Thymus (tissue), 11 donors: ENCODE measurements at regions not wholly inside any gene's neighbourhood (a gene's known extent, or its start where the extent isn't known, plus 50 kb on each side); places are given as distances from the start of the nearest gene placed in this dataset.

Experiments used
- DNase-seq, 9 donors: peaks; one replicate each; pipeline ENCODE4 v3.0.0-alpha.2; 2013; ENCODE audit warnings: low spot score in 9 of 9, low read depth in 6 of 9, missing footprints in 1 of 9
- H3K27ac ChIP-seq, 2 donors: one replicate each; pipeline ENCODE4 v1.5.1; 2013; ENCODE audit warnings: control low read depth in 1 of 2, low read depth in 1 of 2, low read length in 1 of 2, mild to moderate bottlenecking in 1 of 2, moderate library complexity in 1 of 2
- H3K27me3 ChIP-seq, 2 donors: one replicate each; pipeline ENCODE4 v1.5.1; 2013; ENCODE audit warnings: low read length in 1 of 2; ENCODE audit not compliant: control insufficient read depth in 2 of 2, insufficient read depth in 1 of 2
- H3K36me3 ChIP-seq, 2 donors: one replicate each; pipeline ENCODE4 v1.5.1; 2013; ENCODE audit warnings: low read length in 1 of 2, mild to moderate bottlenecking in 1 of 2, moderate library complexity in 1 of 2; ENCODE audit not compliant: control insufficient read depth in 2 of 2, insufficient read depth in 2 of 2
- H3K4me1 ChIP-seq, 2 donors: one replicate each; pipeline ENCODE4 v1.5.1; 2013; ENCODE audit warnings: low read length in 2 of 2; ENCODE audit not compliant: control insufficient read depth in 2 of 2, insufficient read depth in 2 of 2
- H3K4me3 ChIP-seq, 2 donors: one replicate each; pipeline ENCODE4 v1.5.1; 2013; ENCODE audit warnings: low read length in 2 of 2, control low read depth in 1 of 2, mild to moderate bottlenecking in 1 of 2
- H3K9me3 ChIP-seq, 2 donors: one replicate each; pipeline ENCODE4 v1.5.1; 2013; ENCODE audit warnings: low read length in 1 of 2, mild to moderate bottlenecking in 1 of 2; ENCODE audit not compliant: control insufficient read depth in 2 of 2, insufficient read depth in 1 of 2
- WGBS: extraction: QIAGEN DNeasy Blood & Tissue Kit; methylation state at CpG from one replicate; pipeline ENCODE4 v1.1.7; 2013; 5-methylcytosine and 5-hydroxymethylcytosine counted together
- donor health status: healthy.

GRCh38 chr4:57445686-57446085 is 335.5 kb upstream of the IGFBP7 start:
- Histone ChIP-seq H3K27me3 (no peaks in the 10 kb centered on the region), H3K36me3 (no peaks in the 10 kb centered on the region), H3K4me1 (no peaks in the 10 kb centered on the region), H3K27ac (no peak overlapping the region), H3K4me3 (no peak overlapping the region), H3K9me3 (no peaks in the 10 kb centered on the region)
- no peak for DNase-seq

- WGBS = 68% methylated on average over 4 of the region's 4 CpGs
- Histone ChIP-seq H3K9me3 (no peaks in the 10 kb centered on the region), H3K27me3 (no peaks in the 10 kb centered on the region), H3K27ac (no peak overlapping the region), H3K36me3 (no peaks in the 10 kb centered on the region), H3K4me3 (no peak overlapping the region), H3K4me1 (no peaks in the 10 kb centered on the region)
- DNase-seq = no peak
These were observed 334.5 kb upstream of the IGFBP7 start for GRCh38 chr4:57444671-57445070.

DNA sequence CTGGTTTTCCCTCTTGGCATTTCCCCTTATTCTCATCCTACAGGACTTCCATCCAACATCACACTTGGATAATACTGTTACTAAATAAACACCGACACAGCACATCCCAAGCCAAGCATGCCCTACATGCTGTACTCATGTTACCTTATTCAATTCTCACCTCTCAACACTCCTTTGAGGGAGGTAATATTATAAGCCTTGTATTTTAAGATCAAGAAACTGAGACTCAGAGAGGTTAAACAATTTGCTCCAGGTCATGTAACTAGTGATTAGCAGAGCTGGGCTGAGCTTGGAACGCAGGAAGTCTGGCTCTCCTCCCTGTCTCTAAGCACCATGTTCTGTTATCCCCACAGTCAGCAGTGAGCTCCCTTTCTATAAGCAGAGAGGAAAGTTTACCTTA is 333.6 kb upstream of the IGFBP7 start:
- no peak for DNase-seq
- Histone ChIP-seq H3K4me3 (no peak overlapping the region), H3K27me3 (no peaks in the 10 kb centered on the region), H3K4me1 (no peaks in the 10 kb centered on the region), H3K27ac (no peak overlapping the region), H3K9me3 (no peaks in the 10 kb centered on the region), H3K36me3 (no peaks in the 10 kb centered on the region)
- 93% methylated on average over 2 of the region's 2 CpGs for WGBS

- 85% methylated on average over 7 of the region's 7 CpGs for WGBS
- Histone ChIP-seq H3K27ac (no peak overlapping the region), H3K4me3 (no peak overlapping the region), H3K36me3 (no peaks in the 10 kb centered on the region), H3K9me3 (no peaks in the 10 kb centered on the region), H3K27me3 (no peaks in the 10 kb centered on the region), H3K4me1 (no peaks in the 10 kb centered on the region)
- no peak for DNase-seq
These were observed 333.1 kb upstream of the IGFBP7 start for GRCh38 chr4:57443308-57443707.

DNA sequence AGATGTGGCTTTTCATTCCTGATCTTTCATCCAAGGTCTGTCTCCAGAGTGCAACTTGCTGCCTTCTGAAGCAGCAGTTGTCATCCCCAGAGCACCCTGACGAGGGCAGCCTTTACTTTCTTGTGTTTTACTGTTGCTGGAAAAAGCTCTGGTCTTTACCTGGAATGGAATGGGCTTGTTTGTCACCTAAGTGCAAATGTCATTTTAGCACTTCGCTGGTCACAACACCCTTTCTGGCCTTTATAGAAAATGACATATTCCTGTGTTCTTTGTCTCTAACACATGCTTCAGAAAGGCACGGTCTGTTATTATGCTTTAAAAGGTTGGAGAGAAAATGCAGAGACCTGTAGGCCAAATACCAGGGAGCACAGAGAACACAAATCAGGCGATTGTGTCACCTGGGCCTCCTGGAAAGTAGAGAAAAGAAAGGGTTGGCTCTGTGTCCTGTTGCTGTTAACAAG is 332.7 kb upstream of the IGFBP7 start:
- no peaks in the 10 kb centered on the region for H3K36me3 ChIP-seq
- H3K27ac ChIP-seq = no peak overlapping the region
- H3K4me1 ChIP-seq = no peaks in the 10 kb centered on the region
- H3K4me3 ChIP-seq = no peak overlapping the region
- no peaks in the 10 kb centered on the region for H3K9me3 ChIP-seq
- DNase-seq = peak in 2 of 9 donors; percentile 8 to 12
- no peaks in the 10 kb centered on the region for H3K27me3 ChIP-seq
- WGBS = 23% methylated on average over 4 of the region's 4 CpGs

GRCh38 chr4:57442241-57442640 is 332.1 kb upstream of the IGFBP7 start:
- DNase-seq = no peak
- 55% methylated on average over 7 of the region's 7 CpGs for WGBS
- H3K27me3 ChIP-seq = no peaks in the 10 kb centered on the region
- H3K4me1 ChIP-seq = no peaks in the 10 kb centered on the region
- no peaks in the 10 kb centered on the region for H3K36me3 ChIP-seq
- H3K9me3 ChIP-seq = no peaks in the 10 kb centered on the region
- no peak overlapping the region for H3K4me3 ChIP-seq
- no peak overlapping the region for H3K27ac ChIP-seq

DNA sequence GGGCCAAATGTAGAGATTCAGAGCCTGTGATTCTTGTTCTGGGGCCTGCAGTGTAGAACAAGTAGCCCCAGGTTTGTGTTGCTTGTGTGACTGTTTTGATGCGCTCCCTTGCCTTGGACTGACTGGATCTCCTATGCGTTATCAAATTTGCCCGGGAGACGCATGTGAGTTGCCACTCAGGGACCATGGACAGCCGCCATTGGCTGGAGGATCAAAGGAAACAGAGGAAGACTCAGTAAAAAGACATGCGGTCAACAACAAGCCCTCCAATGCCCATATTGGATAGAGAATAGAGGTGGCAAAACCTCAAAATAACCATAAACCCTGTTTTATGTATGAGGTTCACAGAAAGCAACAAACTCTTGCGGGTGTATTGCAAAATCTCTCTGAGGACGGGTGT is 327.5 kb upstream of the IGFBP7 start:
- Histone ChIP-seq H3K27ac (no peak overlapping the region), H3K27me3 (no peaks in the 10 kb centered on the region), H3K9me3 (no peaks in the 10 kb centered on the region), H3K36me3 (no peaks in the 10 kb centered on the region), H3K4me1 (no peaks in the 10 kb centered on the region), H3K4me3 (no peak overlapping the region)
- WGBS = 77% methylated on average over 8 of the region's 8 CpGs
- DNase-seq = no peak

GRCh38 chr4:57435300-57435699 is 325.1 kb upstream of the IGFBP7 start:
- H3K27me3 ChIP-seq = no peaks in the 10 kb centered on the region

GRCh38 chr4:57430726-57431125 is 320.5 kb upstream of the IGFBP7 start:
- Histone ChIP-seq H3K27ac (no peak overlapping the region), H3K27me3 (no peaks in the 10 kb centered on the region), H3K4me3 (no peak overlapping the region), H3K9me3 (no peaks in the 10 kb centered on the region), H3K36me3 (no peaks in the 10 kb centered on the region), H3K4me1 (no peaks in the 10 kb centered on the region)
- no peak for DNase-seq
- 80% methylated on average over 2 of the region's 2 CpGs for WGBS

More at GRCh38 chr4:57435300-57435699, 325.1 kb upstream of the IGFBP7 start:
- no peaks in the 10 kb centered on the region for H3K9me3 ChIP-seq
- no peaks in the 10 kb centered on the region for H3K36me3 ChIP-seq
- H3K27ac ChIP-seq = no peak overlapping the region
- 85% methylated on average over 3 of the region's 3 CpGs for whole genome bisulfite sequencing
- H3K4me3 ChIP-seq = no peak overlapping the region
- no peak for DNase-seq
- H3K4me1 ChIP-seq = no peaks in the 10 kb centered on the region
